ENCODE measurements at regions not wholly inside any gene's neighbourhood (a gene's known extent, or its start where the extent isn't known, plus 50 kb on each side); places are given as distances from the start of the nearest gene placed in this dataset.

GRCh38 chr4:28092610-28093009 is 1232.0 kb downstream of the STIM2 start:
- TF ChIP-seq, protein P1, sequence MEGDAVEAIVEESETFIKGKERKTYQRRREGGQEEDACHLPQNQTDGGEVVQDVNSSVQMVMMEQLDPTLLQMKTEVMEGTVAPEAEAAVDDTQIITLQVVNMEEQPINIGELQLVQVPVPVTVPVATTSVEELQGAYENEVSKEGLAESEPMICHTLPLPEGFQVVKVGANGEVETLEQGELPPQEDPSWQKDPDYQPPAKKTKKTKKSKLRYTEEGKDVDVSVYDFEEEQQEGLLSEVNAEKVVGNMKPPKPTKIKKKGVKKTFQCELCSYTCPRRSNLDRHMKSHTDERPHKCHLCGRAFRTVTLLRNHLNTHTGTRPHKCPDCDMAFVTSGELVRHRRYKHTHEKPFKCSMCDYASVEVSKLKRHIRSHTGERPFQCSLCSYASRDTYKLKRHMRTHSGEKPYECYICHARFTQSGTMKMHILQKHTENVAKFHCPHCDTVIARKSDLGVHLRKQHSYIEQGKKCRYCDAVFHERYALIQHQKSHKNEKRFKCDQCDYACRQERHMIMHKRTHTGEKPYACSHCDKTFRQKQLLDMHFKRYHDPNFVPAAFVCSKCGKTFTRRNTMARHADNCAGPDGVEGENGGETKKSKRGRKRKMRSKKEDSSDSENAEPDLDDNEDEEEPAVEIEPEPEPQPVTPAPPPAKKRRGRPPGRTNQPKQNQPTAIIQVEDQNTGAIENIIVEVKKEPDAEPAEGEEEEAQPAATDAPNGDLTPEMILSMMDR (IDR thresholded peaks at IDR 0.05): no peak
- no peak for TF ChIP-seq POLR2A (IDR thresholded peaks at IDR 0.05)

Measured in lower leg skin (tissue), 3 donors.